ENCODE measurements at regions not wholly inside any gene's neighbourhood (a gene's known extent, or its start where the extent isn't known, plus 50 kb on each side); places are given as distances from the start of the nearest gene placed in this dataset.
A peak's percentile ranks its signal among the peaks of the same experiment; 100 is the strongest.

DNA sequence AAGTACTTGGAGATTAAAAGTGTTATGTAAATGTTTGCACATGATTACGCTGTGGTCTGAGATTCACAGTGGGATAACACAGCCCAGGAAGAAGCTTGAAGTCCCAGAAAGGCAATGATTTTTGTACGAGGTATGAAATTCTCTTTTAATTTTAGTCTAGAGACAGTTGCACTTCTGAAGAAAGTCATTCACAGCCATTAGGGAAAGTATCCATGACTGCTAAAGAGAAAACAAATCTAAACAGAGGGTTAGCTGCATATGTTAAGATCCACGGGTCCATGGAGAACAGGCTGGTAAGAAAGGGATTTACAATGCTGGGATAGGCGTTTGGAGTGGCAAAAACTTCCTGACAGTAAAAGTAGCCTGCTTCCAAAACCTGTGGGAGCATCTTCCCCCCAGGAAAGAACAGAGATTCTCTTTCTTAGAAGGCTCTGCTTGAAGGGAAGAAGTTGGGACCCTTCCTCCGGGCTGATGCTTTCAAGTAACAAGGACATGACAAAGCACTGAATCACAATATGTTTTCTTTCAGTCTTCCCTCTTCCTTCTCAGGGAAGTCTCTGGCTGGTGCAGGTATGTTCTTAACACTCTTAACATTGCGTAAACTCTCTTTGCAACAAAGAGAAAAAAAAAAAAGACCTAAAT, 220.8 kb upstream of the CELF2 start:
- H4K20me1 ChIP-seq (ENCODE audit: control insufficient read depth, extremely low read depth, insufficient read depth, low read length): no peaks in the 10 kb centered on the region
- H3K9me3 ChIP-seq (ENCODE audit: control insufficient read depth, low read depth, low read length): no peaks in the 10 kb centered on the region
- dilution Hi-C loops (cut with MboI; ENCODE audit: extremely low pct_ligation_motif_present, low sequenced_read_pairs): no loop called here
- peak overlapping the region; percentile 82 for H3K9ac ChIP-seq (ENCODE audit: control insufficient read depth, extremely low read depth, insufficient read depth, low read length)
- TF ChIP-seq, protein P1, sequence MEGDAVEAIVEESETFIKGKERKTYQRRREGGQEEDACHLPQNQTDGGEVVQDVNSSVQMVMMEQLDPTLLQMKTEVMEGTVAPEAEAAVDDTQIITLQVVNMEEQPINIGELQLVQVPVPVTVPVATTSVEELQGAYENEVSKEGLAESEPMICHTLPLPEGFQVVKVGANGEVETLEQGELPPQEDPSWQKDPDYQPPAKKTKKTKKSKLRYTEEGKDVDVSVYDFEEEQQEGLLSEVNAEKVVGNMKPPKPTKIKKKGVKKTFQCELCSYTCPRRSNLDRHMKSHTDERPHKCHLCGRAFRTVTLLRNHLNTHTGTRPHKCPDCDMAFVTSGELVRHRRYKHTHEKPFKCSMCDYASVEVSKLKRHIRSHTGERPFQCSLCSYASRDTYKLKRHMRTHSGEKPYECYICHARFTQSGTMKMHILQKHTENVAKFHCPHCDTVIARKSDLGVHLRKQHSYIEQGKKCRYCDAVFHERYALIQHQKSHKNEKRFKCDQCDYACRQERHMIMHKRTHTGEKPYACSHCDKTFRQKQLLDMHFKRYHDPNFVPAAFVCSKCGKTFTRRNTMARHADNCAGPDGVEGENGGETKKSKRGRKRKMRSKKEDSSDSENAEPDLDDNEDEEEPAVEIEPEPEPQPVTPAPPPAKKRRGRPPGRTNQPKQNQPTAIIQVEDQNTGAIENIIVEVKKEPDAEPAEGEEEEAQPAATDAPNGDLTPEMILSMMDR (optimal IDR thresholded peaks at IDR 0.05 in 1 of 3, IDR thresholded peaks at IDR 0.05 in 1 of 3, conservative IDR thresholded peaks at IDR 0.05 in 1 of 3; ENCODE audit: extremely low read depth in 1 of 3, insufficient read depth in 2 of 3, low read length in 3 of 3): no peak
- TF ChIP-seq EZH2 (IDR thresholded peaks at IDR 0.05; ENCODE audit: low read length): no peak
- DNase-seq (ENCODE audit: low read depth, low spot score) (no peak), FAIRE-seq (peak; percentile 63)
- H3K79me2 ChIP-seq (ENCODE audit: control insufficient read depth, insufficient read depth, low read length): peaks cover 3% of the 10 kb centered on the region
- no peaks in the 10 kb centered on the region for H3K9me1 ChIP-seq (ENCODE audit: control insufficient read depth, extremely low read depth, insufficient read depth, low read length)
- peak overlapping the region; percentile 78 for H3K27ac ChIP-seq (ENCODE audit: control insufficient read depth, insufficient read depth, low read length)
- H3K27me3 ChIP-seq (ENCODE audit: control insufficient read depth, extremely low read depth, insufficient read depth, low read length): no peaks in the 10 kb centered on the region
- peak overlapping the region in 1 of 3 experiments; percentile 7 for H3K4me3 ChIP-seq (ENCODE audit: control insufficient read depth in 2 of 3, extremely low read depth in 1 of 3, insufficient read depth in 2 of 3, low read depth in 1 of 3, low read length in 3 of 3)
- no peak overlapping the region for H2AFZ ChIP-seq (ENCODE audit: control insufficient read depth, low read length)
- H3K36me3 ChIP-seq (ENCODE audit: control insufficient read depth in 2 of 2, extremely low read depth in 1 of 2, insufficient read depth in 2 of 2, low read length in 2 of 2): no peaks in the 10 kb centered on the region
- H3K4me2 ChIP-seq (ENCODE audit: control insufficient read depth, extremely low read depth, insufficient read depth, low read depth, low read length): peak overlapping the region; percentile 71
- H3K4me1 ChIP-seq (ENCODE audit: control insufficient read depth, extremely low read depth, insufficient read depth, low read length): peaks cover 67% of the 10 kb centered on the region

GRCh38 chr10:10797513-10797912, 220.2 kb upstream of the CELF2 start:
- H3K9me1 ChIP-seq (ENCODE audit: control insufficient read depth, extremely low read depth, insufficient read depth, low read length): no peaks in the 10 kb centered on the region
- H3K4me3 ChIP-seq (ENCODE audit: control insufficient read depth in 2 of 3, extremely low read depth in 1 of 3, insufficient read depth in 2 of 3, low read depth in 1 of 3, low read length in 3 of 3): peak overlapping the region in 1 of 3 experiments; percentile 47
- peak overlapping the region; percentile 78 for H3K27ac ChIP-seq (ENCODE audit: control insufficient read depth, insufficient read depth, low read length)
- no peak for DNase-seq (ENCODE audit: low read depth, low spot score)
- no peak for FAIRE-seq
- H3K4me2 ChIP-seq (ENCODE audit: control insufficient read depth, extremely low read depth, insufficient read depth, low read depth, low read length): peak overlapping the region; percentile 71
- no peaks in the 10 kb centered on the region for H3K27me3 ChIP-seq (ENCODE audit: control insufficient read depth, extremely low read depth, insufficient read depth, low read length)
- dilution Hi-C loops (cut with MboI; ENCODE audit: extremely low pct_ligation_motif_present, low sequenced_read_pairs): no loop called here
- H2AFZ ChIP-seq (ENCODE audit: control insufficient read depth, low read length): peak overlapping the region; percentile 96
- no peaks in the 10 kb centered on the region for H3K9me3 ChIP-seq (ENCODE audit: control insufficient read depth, low read depth, low read length)
- H3K79me2 ChIP-seq (ENCODE audit: control insufficient read depth, insufficient read depth, low read length): peaks cover 3% of the 10 kb centered on the region
- H3K4me1 ChIP-seq (ENCODE audit: control insufficient read depth, extremely low read depth, insufficient read depth, low read length): peaks cover 62% of the 10 kb centered on the region
- H3K9ac ChIP-seq (ENCODE audit: control insufficient read depth, extremely low read depth, insufficient read depth, low read length): peak overlapping the region; percentile 82
- TF ChIP-seq EZH2 (IDR thresholded peaks at IDR 0.05; ENCODE audit: low read length): no peak
- TF ChIP-seq, protein P1 (optimal IDR thresholded peaks at IDR 0.05 in 1 of 3, IDR thresholded peaks at IDR 0.05 in 1 of 3, conservative IDR thresholded peaks at IDR 0.05 in 1 of 3; ENCODE audit: extremely low read depth in 1 of 3, insufficient read depth in 2 of 3, low read length in 3 of 3): no peak
- H4K20me1 ChIP-seq (ENCODE audit: control insufficient read depth, extremely low read depth, insufficient read depth, low read length): no peaks in the 10 kb centered on the region
- H3K36me3 ChIP-seq (ENCODE audit: control insufficient read depth in 2 of 2, extremely low read depth in 1 of 2, insufficient read depth in 2 of 2, low read length in 2 of 2): no peaks in the 10 kb centered on the region
